ENCODE measurements at regions not wholly inside any gene's neighbourhood (a gene's known extent, or its start where the extent isn't known, plus 50 kb on each side); places are given as distances from the start of the nearest gene placed in this dataset.

- DNase-seq: no peak
Observed at GRCh38 chr4:141783770-141784169, 147.4 kb downstream of the IL15 start.

GRCh38 chr4:141786946-141787345 is 150.6 kb downstream of the IL15 start:
- no peak for DNase-seq

- no peak for DNase-seq
Observed at GRCh38 chr4:141788169-141788915, 152.0 kb downstream of the IL15 start.

GRCh38 chr4:141789716-141790115 is 153.3 kb downstream of the IL15 start:
- no peak for DNase-seq

- DNase-seq: no peak
Observed at GRCh38 chr4:141792164-141792563, 155.8 kb downstream of the IL15 start.

GRCh38 chr4:141797966-141798365 is 161.6 kb downstream of the IL15 start:
- no peak for DNase-seq

- no peak for DNase-seq
Observed at GRCh38 chr4:141801558-141801957, 165.2 kb downstream of the IL15 start.

GRCh38 chr4:141802333-141802732 is 165.9 kb downstream of the IL15 start:
- DNase-seq: no peak

GRCh38 chr4:141804836-141805235 is 168.5 kb downstream of the IL15 start:
- DNase-seq: no peak

GRCh38 chr4:141807103-141807891 is 170.9 kb downstream of the IL15 start:
- no peak for DNase-seq

GRCh38 chr4:141810038-141810711 is 173.8 kb downstream of the IL15 start:
- DNase-seq: no peak

- DNase-seq: no peak
Observed at GRCh38 chr4:141810712-141811375, 174.5 kb downstream of the IL15 start.

- DNase-seq: no peak
Observed at GRCh38 chr4:141812158-141812557, 175.8 kb downstream of the IL15 start.

- no peak for DNase-seq
Observed at GRCh38 chr4:141814499-141814898, 178.1 kb downstream of the IL15 start.

- no peak for DNase-seq
Observed at GRCh38 chr4:141815646-141816045, 179.3 kb downstream of the IL15 start.

- DNase-seq: no peak
Observed at GRCh38 chr4:141826260-141826659, 189.9 kb downstream of the IL15 start.

GRCh38 chr4:141833209-141833608 is 196.8 kb downstream of the IL15 start:
- DNase-seq: no peak

- no peak for DNase-seq
Observed at GRCh38 chr4:141840299-141840986, 204.1 kb downstream of the IL15 start.

GRCh38 chr4:141843136-141843535 is 206.8 kb downstream of the IL15 start:
- no peak for DNase-seq

GRCh38 chr4:141845901-141846300 is 209.5 kb downstream of the IL15 start:
- DNase-seq: no peak

- no peak for DNase-seq
Observed at GRCh38 chr4:141849367-141849766, 213.0 kb downstream of the IL15 start.

- DNase-seq: no peak
Observed at GRCh38 chr4:141849778-141850177, 213.4 kb downstream of the IL15 start.

Data from NCI-H146 (cell line).